HS-5 (cell line): ENCODE measurements at regions not wholly inside any gene's neighbourhood (a gene's known extent, or its start where the extent isn't known, plus 50 kb on each side); places are given as distances from the start of the nearest gene placed in this dataset.

Experiments
- DNase-seq: peaks from one replicate; pipeline ENCODE4 v3.0.0-alpha.2; 2012; ENCODE audit warnings: low read depth

DNA sequence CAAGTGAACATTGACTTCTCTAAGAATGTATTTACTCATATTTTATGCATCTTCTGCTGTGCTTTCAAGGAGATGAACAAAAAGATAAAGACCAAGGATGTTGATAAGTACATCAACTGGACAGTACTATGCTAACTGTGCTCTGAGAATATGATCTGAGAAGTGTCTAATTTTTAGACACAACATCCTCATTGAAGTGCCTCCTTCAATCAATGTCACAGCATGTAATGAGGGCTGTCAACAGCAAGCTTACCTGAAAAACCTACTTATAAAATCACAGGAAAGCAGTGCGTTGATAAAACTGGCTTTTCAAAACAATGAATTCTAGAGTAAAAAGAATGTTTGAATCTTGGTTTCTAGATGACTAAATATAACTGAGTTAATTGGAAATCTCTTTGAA lies 452.9 kb upstream of the DSEL start:
- DNase-seq = no peak

- DNase-seq = no peak
Observed at GRCh38 chr18:67966224-67966623, 449.7 kb upstream of the DSEL start.

DNA sequence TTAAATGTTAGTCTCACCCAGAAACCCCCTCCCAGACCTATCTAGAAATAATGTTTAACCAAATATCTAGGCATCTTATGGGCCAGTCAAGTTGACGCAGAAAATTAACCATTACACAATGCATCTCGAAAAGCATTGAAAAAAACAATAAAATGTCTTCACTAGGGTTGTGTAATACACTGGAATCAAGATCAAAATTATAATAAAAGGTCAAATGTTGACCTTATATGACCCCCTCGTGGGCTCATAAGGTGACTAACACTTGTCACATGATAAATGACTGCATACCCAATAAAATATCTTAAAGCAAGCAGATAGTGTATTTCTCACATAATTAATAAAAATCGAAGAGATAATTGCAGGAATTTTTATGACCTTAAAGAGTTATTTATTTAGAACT lies 447.9 kb upstream of the DSEL start:
- no peak for DNase-seq

GRCh38 chr18:67961701-67962440 lies 445.4 kb upstream of the DSEL start:
- no peak for DNase-seq

DNA sequence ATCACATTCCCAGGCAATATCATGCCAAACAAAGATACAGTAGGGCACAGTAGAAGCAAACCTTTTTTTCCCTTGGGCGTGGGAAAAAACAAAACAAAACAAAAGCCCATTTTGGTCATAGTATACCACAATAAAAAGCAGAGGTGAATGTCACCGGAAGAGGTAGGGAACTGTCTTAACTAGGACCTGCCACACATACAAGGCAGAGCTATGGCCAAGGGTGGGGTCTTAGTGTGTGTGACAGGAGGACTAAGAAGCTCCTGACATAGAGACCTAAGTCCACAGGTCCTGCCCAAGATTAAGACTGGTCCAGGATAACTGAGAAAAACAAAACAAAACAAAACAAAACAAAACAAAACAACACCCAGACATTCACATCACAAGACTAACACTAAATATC lies 441.2 kb upstream of the DSEL start:
- no peak for DNase-seq

DNA sequence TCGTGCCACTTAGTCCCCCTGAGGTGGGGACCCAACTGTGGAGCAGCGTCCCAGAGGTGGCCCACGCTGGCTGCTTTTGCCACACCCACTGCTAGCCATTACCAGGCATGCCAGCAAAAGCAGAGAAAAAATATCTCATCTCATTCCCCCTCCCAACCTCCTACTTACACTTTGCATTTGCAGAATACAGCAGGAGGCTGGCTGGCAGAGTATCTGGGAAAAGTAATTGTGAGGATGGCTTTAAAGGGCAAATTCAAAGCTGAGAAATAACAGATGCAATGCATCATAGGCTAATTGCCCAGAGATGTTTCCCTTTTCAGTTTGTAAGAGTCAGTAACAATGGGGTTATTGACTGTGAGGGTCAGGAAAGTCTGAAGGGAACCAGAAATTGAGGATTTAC lies 438.1 kb upstream of the DSEL start:
- no peak for DNase-seq

DNA sequence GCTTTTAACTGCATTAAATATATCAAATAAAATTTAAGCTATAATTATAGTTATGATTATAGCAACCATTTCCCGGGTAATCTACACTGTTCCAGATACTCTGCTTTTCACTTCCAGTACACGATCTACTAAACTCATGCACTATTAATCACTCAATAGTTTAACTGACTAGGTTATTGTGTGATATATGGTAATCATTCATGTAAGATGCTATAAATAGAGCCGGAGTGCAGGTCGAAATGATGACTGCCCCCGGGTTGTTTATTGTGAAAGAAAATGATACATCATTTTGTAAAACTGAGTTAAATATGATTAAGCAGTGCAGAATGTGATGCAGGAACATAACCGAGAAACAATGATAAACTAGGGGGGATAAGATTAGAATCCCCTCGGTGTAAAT lies 434.6 kb upstream of the DSEL start:
- no peak for DNase-seq

DNA sequence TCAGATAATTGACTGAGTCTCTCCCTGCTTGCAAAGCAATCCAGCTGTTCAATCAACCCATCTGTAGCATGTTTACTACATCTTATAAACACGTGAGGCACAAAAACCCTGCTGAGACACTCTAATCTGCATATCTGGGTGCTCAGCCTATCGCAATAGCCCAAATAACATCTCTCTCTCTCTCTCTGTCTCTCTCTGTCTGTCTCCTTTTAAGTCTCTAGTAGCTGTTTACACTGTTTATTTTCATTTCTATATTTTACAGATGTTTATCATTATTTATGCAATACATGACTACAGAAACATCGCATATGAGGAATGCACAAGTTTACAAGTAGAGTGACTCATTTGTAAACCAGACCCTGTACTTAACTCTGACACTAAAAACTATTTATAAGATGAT lies 422.1 kb upstream of the DSEL start:
- no peak for DNase-seq

GRCh38 chr18:67935638-67936037 lies 419.1 kb upstream of the DSEL start:
- no peak for DNase-seq

DNA sequence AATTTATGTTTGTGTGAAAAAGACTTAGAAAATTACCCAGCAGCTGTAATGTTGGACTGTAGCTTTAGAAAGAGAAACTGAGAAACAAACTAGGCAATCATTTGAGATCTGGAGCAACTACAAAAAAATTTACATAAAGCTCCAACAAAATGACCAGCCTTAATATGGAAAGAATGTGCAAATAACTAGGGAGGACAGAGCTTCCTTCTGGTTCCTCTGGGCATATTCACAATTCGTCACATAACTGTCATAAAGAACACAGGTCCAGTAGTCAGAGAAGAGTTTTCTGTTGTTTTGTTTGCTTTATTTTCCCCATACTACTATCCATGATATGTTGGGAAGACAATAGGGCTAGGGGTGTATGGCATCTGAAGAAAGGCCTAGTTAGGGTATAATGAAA lies 416.8 kb upstream of the DSEL start:
- DNase-seq = no peak

DNA sequence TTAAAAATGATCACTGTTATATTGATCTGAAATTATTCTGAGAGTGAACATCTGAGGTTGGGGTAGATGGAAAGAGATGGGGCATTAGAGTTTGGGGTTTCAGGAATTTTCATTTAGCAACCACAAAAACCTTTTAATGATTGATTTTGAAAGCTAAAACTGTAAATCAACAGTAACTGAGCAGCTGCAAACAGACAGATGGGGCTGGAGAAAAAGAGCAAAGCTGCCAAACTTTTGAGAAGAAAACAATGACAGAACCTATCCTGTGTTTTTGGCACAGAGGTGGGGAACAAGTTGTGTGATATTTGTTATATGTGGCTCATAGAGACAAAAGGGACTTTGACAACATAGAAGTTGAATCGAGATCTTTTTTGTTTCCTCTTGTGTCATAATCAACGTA lies 415.8 kb upstream of the DSEL start:
- no peak for DNase-seq

- no peak for DNase-seq
Observed at GRCh38 chr18:67926929-67927864, 410.7 kb upstream of the DSEL start.

GRCh38 chr18:67924656-67925055 lies 408.1 kb upstream of the DSEL start:
- no peak for DNase-seq

DNA sequence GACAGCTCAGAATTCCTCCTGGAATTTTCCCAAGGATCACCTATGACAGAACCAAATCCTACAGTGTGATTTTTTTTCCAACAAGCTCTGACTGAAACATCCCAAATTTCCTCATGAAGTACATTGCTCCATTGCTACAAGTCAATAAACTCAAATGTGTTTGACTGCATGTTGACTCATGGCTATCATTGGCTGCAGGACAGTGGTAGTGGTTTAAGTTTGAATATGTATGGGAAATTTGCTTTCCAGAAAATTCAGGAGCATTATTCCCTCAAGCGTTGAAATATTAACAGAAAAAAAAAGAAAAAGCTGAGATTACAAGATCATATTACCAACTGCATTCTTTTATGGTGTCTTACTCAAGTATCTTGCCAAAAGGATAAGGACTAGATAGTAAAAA lies 402.8 kb upstream of the DSEL start:
- DNase-seq = no peak

- no peak for DNase-seq
Observed at GRCh38 chr18:67916097-67916496, 399.6 kb upstream of the DSEL start.

DNA sequence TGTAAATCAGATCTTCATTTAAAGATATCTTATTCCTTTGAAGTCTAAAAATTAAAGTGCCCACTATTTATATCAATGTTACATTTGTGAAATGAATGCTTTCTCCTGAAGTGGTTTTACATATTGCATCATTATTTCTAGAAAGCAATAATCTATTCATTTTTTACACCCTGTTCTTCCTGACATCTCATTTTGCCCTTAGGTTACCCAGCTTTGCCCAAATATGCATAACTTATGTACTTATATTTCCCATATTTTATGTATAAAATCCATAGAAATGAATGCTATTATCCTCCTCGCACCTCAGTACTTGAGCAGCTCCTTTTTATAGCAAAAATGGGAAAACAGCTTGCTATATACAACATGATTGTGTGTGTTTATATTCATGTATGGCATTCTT lies 396.5 kb upstream of the DSEL start:
- DNase-seq = no peak

- DNase-seq = no peak
Observed at GRCh38 chr18:67901573-67901972, 385.1 kb upstream of the DSEL start.

DNA sequence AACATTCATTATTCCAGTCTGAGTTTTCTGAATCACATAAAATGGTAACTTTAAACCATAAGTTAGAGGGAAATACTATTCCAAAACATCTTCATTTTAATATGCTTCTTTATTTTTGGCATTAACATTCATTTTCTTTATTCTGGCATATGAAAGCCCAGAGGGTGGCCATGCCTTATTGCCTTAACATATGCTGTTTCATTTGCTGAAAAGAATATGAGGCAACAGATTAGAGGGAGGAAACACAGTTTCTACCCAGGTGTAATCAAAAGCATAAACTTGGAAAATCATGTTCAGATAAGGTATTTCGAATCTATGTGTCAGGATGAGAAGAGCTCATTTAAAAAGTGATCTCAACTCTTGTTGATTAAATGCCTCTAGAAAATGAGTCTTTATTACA lies 379.9 kb upstream of the DSEL start:
- no peak for DNase-seq

DNA sequence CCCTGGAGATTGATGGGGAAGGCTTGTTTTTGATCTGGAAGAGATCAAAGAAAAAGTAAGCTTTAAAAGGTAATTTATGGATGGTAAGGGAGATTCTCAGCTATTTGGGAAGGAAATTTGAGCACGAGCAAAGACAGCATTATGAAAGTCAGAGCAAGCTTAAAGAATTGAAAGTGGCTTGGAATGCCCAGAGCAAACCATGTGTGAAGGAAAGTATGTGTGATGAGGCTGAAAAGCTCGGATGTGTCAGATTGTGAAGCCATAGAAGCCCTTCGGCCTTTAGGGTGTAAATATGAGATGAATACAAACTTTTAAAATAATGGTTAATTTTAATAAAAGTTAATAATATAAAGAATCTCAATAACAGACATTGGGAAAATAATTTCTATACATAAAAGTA lies 377.4 kb upstream of the DSEL start:
- no peak for DNase-seq

GRCh38 chr18:67876871-67877270 lies 360.4 kb upstream of the DSEL start:
- no peak for DNase-seq

GRCh38 chr18:67875944-67876343 lies 359.4 kb upstream of the DSEL start:
- DNase-seq = no peak

GRCh38 chr18:67875060-67875459 lies 358.5 kb upstream of the DSEL start:
- no peak for DNase-seq

- no peak for DNase-seq
Observed at GRCh38 chr18:67865400-67865799, 348.9 kb upstream of the DSEL start.
